ENCODE measurements at regions not wholly inside any gene's neighbourhood (a gene's known extent, or its start where the extent isn't known, plus 50 kb on each side); places are given as distances from the start of the nearest gene placed in this dataset.

DNA sequence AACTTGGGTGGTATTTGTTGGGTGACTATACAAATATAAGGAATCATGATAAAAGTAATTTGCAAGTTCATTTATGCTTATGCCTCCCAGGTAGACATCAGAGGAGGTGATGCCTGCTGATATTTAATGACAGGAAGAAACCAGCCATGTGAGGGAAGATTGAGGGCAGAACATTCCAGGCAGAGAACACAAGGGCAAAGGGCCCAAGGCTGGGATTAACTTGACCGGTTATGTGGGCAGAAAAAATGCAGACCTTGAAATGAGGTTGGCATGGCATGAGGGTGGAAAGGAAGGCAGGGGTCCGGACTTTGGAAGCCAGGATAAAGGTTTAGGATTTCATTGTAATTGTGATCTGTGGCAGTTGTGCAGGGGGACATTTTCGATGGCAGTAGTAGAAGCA, 68.0 kb upstream of the MTPN start:
- 87 to 89% methylated on average over 3 of the region's 3 CpGs for WGBS, 2 donors

DNA sequence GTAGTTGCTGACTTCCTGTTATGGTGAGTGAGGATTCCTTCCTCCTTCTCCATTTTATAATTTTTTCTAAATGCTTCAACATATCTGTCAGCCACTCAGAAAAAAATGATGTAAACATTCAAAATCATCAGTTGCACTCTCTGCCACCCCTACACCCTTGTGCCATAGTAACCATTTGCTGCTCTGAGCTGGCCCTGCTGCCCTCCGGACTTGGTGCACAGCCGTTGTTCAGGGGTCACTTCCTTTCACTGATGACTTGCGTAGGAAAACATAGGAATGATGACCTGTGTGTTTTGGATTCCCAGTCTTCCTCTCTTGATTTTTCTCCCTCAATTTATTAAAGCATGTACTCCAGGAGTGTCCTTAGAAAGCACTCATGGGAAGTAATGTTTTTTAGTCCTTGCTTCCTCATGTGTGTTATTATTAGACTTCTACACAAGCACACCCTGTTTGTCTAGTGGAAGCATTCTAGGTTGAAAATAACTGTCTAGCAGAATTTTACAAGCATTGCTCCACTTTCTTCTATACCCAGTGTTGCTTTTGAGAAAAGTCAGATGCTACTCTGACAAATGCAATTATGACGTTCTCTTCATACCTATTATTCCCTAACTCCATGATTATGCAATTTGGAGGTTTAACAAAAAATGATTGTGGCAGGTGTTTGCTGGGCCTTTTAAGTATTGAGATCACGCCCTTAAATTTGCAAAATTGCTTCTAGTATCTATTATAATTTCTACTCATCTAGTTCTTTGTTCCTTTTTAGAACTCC, 62.6 kb upstream of the MTPN start:
- Histone ChIP-seq H3K27ac (peak overlapping the region in 2 of 10 donors; percentile 6 to 27), H3K36me3 (no peaks in the 10 kb centered on the region), H3K9me3 (no peaks in the 10 kb centered on the region), H3K27me3 (no peaks in the 10 kb centered on the region), H3K4me1 (peaks cover 0 to 23% (median 4%) of the 10 kb centered on the region in 9 donors), H3K4me3 (no peak overlapping the region)
- WGBS, 2 donors = 67 to 77% methylated on average over 5 of the region's 5 CpGs
- TF ChIP-seq, protein P1, sequence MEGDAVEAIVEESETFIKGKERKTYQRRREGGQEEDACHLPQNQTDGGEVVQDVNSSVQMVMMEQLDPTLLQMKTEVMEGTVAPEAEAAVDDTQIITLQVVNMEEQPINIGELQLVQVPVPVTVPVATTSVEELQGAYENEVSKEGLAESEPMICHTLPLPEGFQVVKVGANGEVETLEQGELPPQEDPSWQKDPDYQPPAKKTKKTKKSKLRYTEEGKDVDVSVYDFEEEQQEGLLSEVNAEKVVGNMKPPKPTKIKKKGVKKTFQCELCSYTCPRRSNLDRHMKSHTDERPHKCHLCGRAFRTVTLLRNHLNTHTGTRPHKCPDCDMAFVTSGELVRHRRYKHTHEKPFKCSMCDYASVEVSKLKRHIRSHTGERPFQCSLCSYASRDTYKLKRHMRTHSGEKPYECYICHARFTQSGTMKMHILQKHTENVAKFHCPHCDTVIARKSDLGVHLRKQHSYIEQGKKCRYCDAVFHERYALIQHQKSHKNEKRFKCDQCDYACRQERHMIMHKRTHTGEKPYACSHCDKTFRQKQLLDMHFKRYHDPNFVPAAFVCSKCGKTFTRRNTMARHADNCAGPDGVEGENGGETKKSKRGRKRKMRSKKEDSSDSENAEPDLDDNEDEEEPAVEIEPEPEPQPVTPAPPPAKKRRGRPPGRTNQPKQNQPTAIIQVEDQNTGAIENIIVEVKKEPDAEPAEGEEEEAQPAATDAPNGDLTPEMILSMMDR (IDR thresholded peaks at IDR 0.05) = no peak
- DNase-seq (no peak), ATAC-seq (peak in 2 of 8 donors; percentile 11 to 29)
- intact Hi-C loops (cut with DNase I) = loop anchor here in 3 of 10 donors (5.0 to 10.0 kb wide), 3 partner anchors 308 to 1415 kb away; partner anchors contain the start of gene CHRM2 (in 1 of the 3)

More for the DNA sequence above, 68.0 kb upstream of the MTPN start:
- peaks cover 0 to 4% (median 0%) of the 10 kb centered on the region in 9 donors for H3K4me1 ChIP-seq
- H3K27ac ChIP-seq = no peak overlapping the region
- H3K9me3 ChIP-seq = peaks cover 0 to 16% (median 0%) of the 10 kb centered on the region in 11 donors
- no peak overlapping the region for H3K4me3 ChIP-seq
- no peaks in the 10 kb centered on the region for H3K27me3 ChIP-seq
- TF ChIP-seq, protein P1 (IDR thresholded peaks at IDR 0.05) = no peak
- ATAC-seq = no peak
- intact Hi-C loops (cut with DNase I) = no loop called here
- no peak for DNase-seq
- H3K36me3 ChIP-seq = no peaks in the 10 kb centered on the region

DNA sequence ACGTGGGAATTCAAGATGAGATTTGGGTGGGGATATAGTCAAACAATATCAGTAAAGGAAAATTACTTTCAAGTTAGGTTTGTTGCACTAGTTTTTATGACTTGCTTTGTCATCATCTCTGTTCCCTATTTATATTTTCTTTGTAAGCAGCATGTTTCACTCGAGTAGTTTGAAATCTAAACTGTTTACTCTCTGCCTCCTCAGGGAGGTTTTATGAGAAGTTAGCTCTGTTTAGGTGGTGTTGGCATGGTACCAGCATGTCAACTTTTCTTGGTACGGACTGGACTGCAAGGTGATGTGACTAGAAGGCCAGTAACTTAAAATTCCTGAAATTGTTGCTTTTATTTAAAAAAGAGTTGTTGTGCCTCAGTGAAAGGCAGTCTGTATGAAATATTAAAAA, 59.2 kb upstream of the MTPN start:
- Histone ChIP-seq H3K4me3 (no peak overlapping the region), H3K9me3 (no peaks in the 10 kb centered on the region), H3K4me1 (peaks cover 3 to 45% (median 12%) of the 10 kb centered on the region in 9 donors), H3K36me3 (no peaks in the 10 kb centered on the region), H3K27me3 (no peaks in the 10 kb centered on the region), H3K27ac (peak overlapping the region; percentile 36 to 82 (median 70))
- intact Hi-C loops (cut with DNase I) = loop anchor here in 3 of 10 donors (5.0 to 10.0 kb wide), 3 partner anchors 311 to 1418 kb away; partner anchors contain the start of gene CHRM2 (in 1 of the 3)
- WGBS, 2 donors = 50 to 58% methylated on average over 3 of the region's 3 CpGs
- DNase-seq (no peak), ATAC-seq (no peak)
- TF ChIP-seq, protein P1 (IDR thresholded peaks at IDR 0.05) = no peak

DNA sequence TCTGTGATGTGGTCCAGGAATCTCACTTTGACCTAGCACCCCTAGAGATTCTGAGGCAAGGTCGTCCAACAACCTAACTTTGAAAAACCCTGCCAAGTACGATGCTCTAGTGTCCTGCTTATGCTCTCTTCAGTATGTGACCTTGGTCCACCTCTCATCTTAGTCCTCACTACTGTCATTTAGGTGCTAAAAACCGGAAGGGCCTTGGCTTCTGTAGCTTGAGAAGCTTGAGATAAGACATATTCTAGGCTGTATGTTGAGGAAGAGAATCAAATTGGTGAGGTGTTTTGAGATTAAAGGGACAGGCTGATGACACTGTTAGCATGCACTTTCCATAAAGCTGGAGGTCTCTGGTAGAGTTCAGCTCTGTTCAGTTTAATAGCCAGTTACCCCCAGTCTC, 57.0 kb upstream of the MTPN start:
- ATAC-seq (peak in 7 of 8 donors; percentile 29 to 88 (median 60)), DNase-seq (no peak)
- TF ChIP-seq, protein P1 (IDR thresholded peaks at IDR 0.05) = no peak
- intact Hi-C loops (cut with DNase I) = loop anchor here in 2 of 10 donors (10.0 kb wide), 2 partner anchors 831 to 1421 kb away; partner anchors contain the start of gene CHRM2 (in 1 of the 2)
- H3K27ac ChIP-seq = peak overlapping the region; percentile 62 to 84 (median 82)
- 34 to 41% methylated on average over 3 of the region's 3 CpGs for WGBS, 2 donors
- no peaks in the 10 kb centered on the region for H3K27me3 ChIP-seq
- H3K9me3 ChIP-seq = no peaks in the 10 kb centered on the region
- H3K4me3 ChIP-seq = no peak overlapping the region
- peaks cover 3 to 38% (median 10%) of the 10 kb centered on the region in 9 donors for H3K4me1 ChIP-seq
- no peaks in the 10 kb centered on the region for H3K36me3 ChIP-seq
